B cell (primary cell): ENCODE measurements at regions not wholly inside any gene's neighbourhood (a gene's known extent, or its start where the extent isn't known, plus 50 kb on each side); places are given as distances from the start of the nearest gene placed in this dataset.

Experiments
- EZH2 ChIP-seq: IDR thresholded peaks from 2 replicates; pipeline ENCODE4 v1.6.1; 2012; ENCODE audit warnings: borderline replicate concordance, low read depth, mild to moderate bottlenecking, moderate library complexity, low read length; ENCODE audit not compliant: insufficient read depth, poor library complexity, severe bottlenecking
- TF ChIP-seq, protein P1 (sequence below): fragments of 200-600 bp; IDR thresholded peaks from one replicate; pipeline ENCODE4 v1.8.0; 2022; ENCODE audit warnings: antibody characterized with exemption, mild to moderate bottlenecking

DNA sequence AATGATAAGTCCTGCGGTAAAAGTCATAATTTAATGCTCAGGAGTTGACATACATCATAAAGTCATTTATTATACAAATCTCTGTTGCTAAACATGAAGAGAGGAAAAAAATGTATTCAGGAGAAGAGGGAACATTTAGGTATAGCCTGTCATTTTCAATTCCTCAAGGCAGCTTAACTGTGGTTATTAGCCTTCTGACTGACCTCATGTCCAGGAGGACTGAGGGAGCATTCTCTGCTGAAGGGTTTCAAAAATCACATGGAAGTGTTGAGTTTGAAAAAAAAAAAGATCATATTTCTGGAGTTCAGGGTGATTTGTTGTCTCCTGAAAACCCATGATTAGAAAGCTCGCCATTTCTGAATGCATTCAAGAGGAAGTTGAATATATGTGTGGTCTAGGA is 1371.1 kb upstream of the LRRTM1 start:
- TF ChIP-seq, protein P1, sequence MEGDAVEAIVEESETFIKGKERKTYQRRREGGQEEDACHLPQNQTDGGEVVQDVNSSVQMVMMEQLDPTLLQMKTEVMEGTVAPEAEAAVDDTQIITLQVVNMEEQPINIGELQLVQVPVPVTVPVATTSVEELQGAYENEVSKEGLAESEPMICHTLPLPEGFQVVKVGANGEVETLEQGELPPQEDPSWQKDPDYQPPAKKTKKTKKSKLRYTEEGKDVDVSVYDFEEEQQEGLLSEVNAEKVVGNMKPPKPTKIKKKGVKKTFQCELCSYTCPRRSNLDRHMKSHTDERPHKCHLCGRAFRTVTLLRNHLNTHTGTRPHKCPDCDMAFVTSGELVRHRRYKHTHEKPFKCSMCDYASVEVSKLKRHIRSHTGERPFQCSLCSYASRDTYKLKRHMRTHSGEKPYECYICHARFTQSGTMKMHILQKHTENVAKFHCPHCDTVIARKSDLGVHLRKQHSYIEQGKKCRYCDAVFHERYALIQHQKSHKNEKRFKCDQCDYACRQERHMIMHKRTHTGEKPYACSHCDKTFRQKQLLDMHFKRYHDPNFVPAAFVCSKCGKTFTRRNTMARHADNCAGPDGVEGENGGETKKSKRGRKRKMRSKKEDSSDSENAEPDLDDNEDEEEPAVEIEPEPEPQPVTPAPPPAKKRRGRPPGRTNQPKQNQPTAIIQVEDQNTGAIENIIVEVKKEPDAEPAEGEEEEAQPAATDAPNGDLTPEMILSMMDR = no peak
- TF ChIP-seq EZH2 = no peak
